A549 (cell line): ENCODE measurements at regions not wholly inside any gene's neighbourhood (a gene's known extent, or its start where the extent isn't known, plus 50 kb on each side); places are given as distances from the start of the nearest gene placed in this dataset.

Experiments used
- ATAC-seq, 2 experiments: fragments of 200-7000 bp in 1 of 2; fragments of >200 bp in 1 of 2; cut with Nextera tagmentation in 1 of 2; cut with Tn5 transposase in 1 of 2; 3 replicates each; pipeline versions ENCODE4 v1.8.0 to v1.9.1; 2018 to 2020; ENCODE audit warnings: mild to moderate bottlenecking in 1 of 2, moderate library complexity in 1 of 2
- CTCF ChIA-PET: fragments of 300-600 bp; sonication (Branson Sonifier 250); formaldehyde crosslinking; extraction: SDS; loops from one replicate; lab custom pipeline; 2021; ENCODE audit warnings: antibody characterized with exemption, inconsistent platforms; lab: Yijun Ruan, JAX
- POLR2A ChIA-PET: fragments of 350-600 bp; formaldehyde crosslinking; extraction: SDS; loops from one replicate; lab custom pipeline; 2021; ENCODE audit warnings: antibody characterized with exemption, inconsistent platforms; lab: Yijun Ruan, JAX
- DNase-seq, 2 experiments: peaks; one replicate each; pipeline versions ENCODE4 v3.0.0 to v3.0.0-alpha.2; 2011 to 2016; ENCODE audit warnings: low read depth in 1 of 2, low spot score in 1 of 2
- FAIRE-seq: peaks from 2 replicates; lab custom pipeline; 2011; peaks lifted over from hg19 to GRCh38; lab: Jason Lieb, UNC
- H3K27ac ChIP-seq, 2 experiments: fragments of >200 bp; sonication (Bioruptor Twin); formaldehyde crosslinking; 3 replicates each; pipeline ENCODE4 v1.5.1; 2016 to 2017
- H3K4me1 ChIP-seq: fragments of >200 bp; sonication (Bioruptor Twin); formaldehyde crosslinking; 3 replicates; pipeline ENCODE4 v1.6.1; 2016
- H3K4me2 ChIP-seq: fragments of >200 bp; sonication (Bioruptor Twin); formaldehyde crosslinking; 3 replicates; pipeline ENCODE4 v1.6.1; 2016
- H3K4me3 ChIP-seq: fragments of >200 bp; sonication (Bioruptor Twin); formaldehyde crosslinking; 3 replicates; pipeline ENCODE4 v1.5.1; 2016
- H3K9me3 ChIP-seq: fragments of >200 bp; sonication (Bioruptor Twin); formaldehyde crosslinking; 3 replicates; pipeline ENCODE4 v1.6.1; 2016
- BCL3 ChIP-seq: fragments of >200 bp; sonication (Bioruptor Twin); formaldehyde crosslinking; IDR thresholded peaks from 3 replicates; pipeline ENCODE4 v1.6.1; 2016
- E2F6 ChIP-seq: IDR thresholded peaks from 2 replicates; pipeline ENCODE4 v1.6.1; 2012; ENCODE audit warnings: low read depth, borderline replicate concordance
- EHMT2 ChIP-seq: fragments of 200-600 bp; sonication (generic); IDR thresholded peaks from 2 replicates; pipeline ENCODE4 v1.6.1; 2016; ENCODE audit warnings: antibody characterized with exemption, low read depth, mild to moderate bottlenecking, moderate library complexity
- ESRRA ChIP-seq: fragments of 150-350 bp; IDR thresholded peaks from 2 replicates; pipeline ENCODE4 v1.6.1; 2014; ENCODE audit warnings: mild to moderate bottlenecking, low read length, borderline replicate concordance
- FOSB ChIP-seq: fragments of 250-450 bp; sonication (Bioruptor Pico); IDR thresholded peaks from 2 replicates; pipeline ENCODE4 v1.5.0; 2020; ENCODE audit warnings: mild to moderate bottlenecking, moderate library complexity
- FOXS1 ChIP-seq: fragments of 250-450 bp; sonication (Bioruptor Pico); IDR thresholded peaks from 2 replicates; pipeline ENCODE4 v1.5.0; 2020; ENCODE audit warnings: mild to moderate bottlenecking, moderate library complexity
- HDAC2 ChIP-seq: fragments of 200-600 bp; sonication (generic); IDR thresholded peaks from 2 replicates; pipeline ENCODE4 v1.6.1; 2016
- HMGXB4 ChIP-seq: fragments of 250-450 bp; sonication (Bioruptor Pico); IDR thresholded peaks from 2 replicates; pipeline ENCODE4 v1.5.0; 2021; ENCODE audit warnings: mild to moderate bottlenecking, moderate library complexity, borderline replicate concordance
- HOXA7 ChIP-seq: fragments of 250-450 bp; sonication (Bioruptor Pico); IDR thresholded peaks from 2 replicates; pipeline ENCODE4 v1.5.0; 2020; ENCODE audit warnings: mild to moderate bottlenecking, moderate library complexity
- HOXB13 ChIP-seq: fragments of 250-450 bp; sonication (Bioruptor Pico); IDR thresholded peaks from 2 replicates; pipeline ENCODE4 v1.5.0; 2020; ENCODE audit warnings: low read depth, mild to moderate bottlenecking, moderate library complexity
- HOXB5 ChIP-seq: fragments of 250-450 bp; sonication (Bioruptor Pico); IDR thresholded peaks from 2 replicates; pipeline ENCODE4 v1.5.0; 2020; ENCODE audit warnings: mild to moderate bottlenecking, moderate library complexity
- JUN ChIP-seq, 2 experiments: fragments of >200 bp; sonication (Bioruptor Twin); formaldehyde crosslinking; IDR thresholded peaks; 2 replicates in 1 of 2; 3 replicates in 1 of 2; pipeline ENCODE4 v1.6.1; 2016 to 2017
- JUNB ChIP-seq: fragments of >200 bp; sonication (Bioruptor Twin); formaldehyde crosslinking; IDR thresholded peaks from 2 replicates; pipeline ENCODE4 v1.6.1; 2016
- KDM5A ChIP-seq: fragments of 200-600 bp; sonication (generic); IDR thresholded peaks from 2 replicates; pipeline ENCODE4 v1.6.1; 2016; ENCODE audit warnings: antibody characterized with exemption, mild to moderate bottlenecking
- MAFK ChIP-seq: fragments of 450-650 bp; IDR thresholded peaks from 2 replicates; pipeline ENCODE4 v1.6.1; 2014; ENCODE audit not compliant: partially characterized antibody
- MAX ChIP-seq: IDR thresholded peaks from 2 replicates; pipeline ENCODE4 v1.6.1; 2012
- MAZ ChIP-seq: fragments of 150-350 bp; IDR thresholded peaks from 2 replicates; pipeline ENCODE4 v1.6.1; 2014; ENCODE audit warnings: antibody characterized with exemption, low read depth, low read length, borderline replicate concordance
- NPAS2 ChIP-seq: fragments of 250-450 bp; sonication (Bioruptor Pico); IDR thresholded peaks from 2 replicates; pipeline ENCODE4 v1.8.0; 2022; ENCODE audit warnings: mild to moderate bottlenecking, moderate library complexity, borderline replicate concordance
- RAD21 ChIP-seq, 2 experiments: fragments of >200 bp in 1 of 2; sonication (Bioruptor Twin) in 1 of 2; formaldehyde crosslinking in 1 of 2; IDR thresholded peaks in 1 of 2; conservative IDR thresholded peaks in 1 of 2; 2 replicates in 1 of 2; 3 replicates in 1 of 2; pipeline ENCODE4 v1.6.1; 2012 to 2018; ENCODE audit warnings: inconsistent platforms in 1 of 2
- RCOR1 ChIP-seq: fragments of 150-350 bp; IDR thresholded peaks from 2 replicates; pipeline ENCODE4 v1.6.1; 2014; ENCODE audit warnings: antibody characterized with exemption, low read length, low read depth
- SMC3 ChIP-seq: fragments of >200 bp; sonication (Bioruptor Twin); formaldehyde crosslinking; IDR thresholded peaks from 3 replicates; pipeline ENCODE4 v1.6.1; 2018; ENCODE audit warnings: inconsistent platforms
- SREBF2 ChIP-seq: fragments of 450-650 bp; IDR thresholded peaks from 2 replicates; pipeline ENCODE4 v1.6.1; 2014; ENCODE audit warnings: mild to moderate bottlenecking, moderate library complexity
- USF2 ChIP-seq: fragments of 450-650 bp; IDR thresholded peaks from 2 replicates; pipeline ENCODE4 v1.6.1; 2014; ENCODE audit warnings: antibody characterized with exemption
- ZFP36 ChIP-seq: fragments of 450-650 bp; IDR thresholded peaks from 2 replicates; pipeline ENCODE4 v1.6.1; 2014; ENCODE audit warnings: borderline replicate concordance; ENCODE audit not compliant: partially characterized antibody
- WGBS: methylation state at CpG from one replicate; pipeline ENCODE4 v1.1.6; 2017; ENCODE audit errors: missing lambda C conversion rate; 5-methylcytosine and 5-hydroxymethylcytosine counted together
- TF ChIP-seq, protein P1 (sequence below): IDR thresholded peaks from 2 replicates; pipeline ENCODE4 v1.6.1; 2012
- TF ChIP-seq, protein P2 (sequence below): fragments of 200-600 bp; sonication (generic); IDR thresholded peaks from 2 replicates; pipeline ENCODE4 v1.6.1; 2016; ENCODE audit warnings: antibody characterized with exemption, mild to moderate bottlenecking, moderate library complexity
- TF ChIP-seq, protein P3 (sequence below): fragments of 150-350 bp; IDR thresholded peaks from 2 replicates; pipeline ENCODE4 v1.6.1; 2014; ENCODE audit warnings: low read depth, mild to moderate bottlenecking, low read length

GRCh38 chr18:7482342-7482741 is 84.8 kb upstream of the PTPRM start:
- CTCF ChIA-PET, result no interaction called here
- Histone ChIP-seq H3K27ac (no peak overlapping the region), H3K4me3 (no peak overlapping the region), H3K9me3 (no peaks in the 10 kb centered on the region), H3K4me1 (no peaks in the 10 kb centered on the region), H3K4me2 (no peak overlapping the region)
- POLR2A ChIA-PET, result no interaction called here
- no peak for ATAC-seq
- no peak for TF ChIP-seq HDAC2
- TF ChIP-seq ESRRA, result no peak
- no peak for TF ChIP-seq RAD21 (conservative IDR thresholded peaks at IDR 0.05 in 1 of 2, IDR thresholded peaks at IDR 0.05 in 1 of 2)
- no peak for TF ChIP-seq HOXB5 (CRISPR knock-in tag)
- TF ChIP-seq JUN (IDR thresholded peaks at IDR 0.05), result no peak
- no peak for TF ChIP-seq HMGXB4 (CRISPR knock-in tag)
- no peak for TF ChIP-seq JUNB
- TF ChIP-seq USF2, result no peak
- TF ChIP-seq MAZ, result no peak
- no peak for TF ChIP-seq BCL3
- TF ChIP-seq SMC3, result no peak
- TF ChIP-seq ZFP36, result no peak
- TF ChIP-seq EHMT2, result no peak
- TF ChIP-seq MAFK, result no peak
- no peak for TF ChIP-seq MAX
- TF ChIP-seq HOXA7 (CRISPR knock-in tag), result no peak
- no peak for TF ChIP-seq NPAS2 (CRISPR knock-in tag)
- TF ChIP-seq E2F6, result no peak
- TF ChIP-seq, protein P1, sequence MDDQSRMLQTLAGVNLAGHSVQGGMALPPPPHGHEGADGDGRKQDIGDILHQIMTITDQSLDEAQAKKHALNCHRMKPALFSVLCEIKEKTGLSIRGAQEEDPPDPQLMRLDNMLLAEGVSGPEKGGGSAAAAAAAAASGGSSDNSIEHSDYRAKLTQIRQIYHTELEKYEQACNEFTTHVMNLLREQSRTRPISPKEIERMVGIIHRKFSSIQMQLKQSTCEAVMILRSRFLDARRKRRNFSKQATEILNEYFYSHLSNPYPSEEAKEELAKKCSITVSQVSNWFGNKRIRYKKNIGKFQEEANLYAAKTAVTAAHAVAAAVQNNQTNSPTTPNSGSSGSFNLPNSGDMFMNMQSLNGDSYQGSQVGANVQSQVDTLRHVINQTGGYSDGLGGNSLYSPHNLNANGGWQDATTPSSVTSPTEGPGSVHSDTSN, result no peak
- TF ChIP-seq SREBF2, result no peak
- DNase-seq, result no peak
- no peak for FAIRE-seq

GRCh38 chr18:7485616-7486015 is 81.5 kb upstream of the PTPRM start:
- Histone ChIP-seq H3K27ac (no peak overlapping the region), H3K4me3 (no peak overlapping the region), H3K9me3 (no peaks in the 10 kb centered on the region), H3K4me2 (no peak overlapping the region), H3K4me1 (no peaks in the 10 kb centered on the region)
- ChIA-PET POLR2A (no interaction called here), CTCF (interaction anchor here (1.1 kb wide), 1 partner anchor 13 kb away, joined by 4 read pairs; no protein-coding TSS in a partner anchor)
- WGBS, result 53% methylated on average over 4 of the region's 4 CpGs
- FAIRE-seq (no peak), ATAC-seq (no peak), DNase-seq (no peak)
- no peak for TF ChIP-seq KDM5A
- TF ChIP-seq, protein P2, sequence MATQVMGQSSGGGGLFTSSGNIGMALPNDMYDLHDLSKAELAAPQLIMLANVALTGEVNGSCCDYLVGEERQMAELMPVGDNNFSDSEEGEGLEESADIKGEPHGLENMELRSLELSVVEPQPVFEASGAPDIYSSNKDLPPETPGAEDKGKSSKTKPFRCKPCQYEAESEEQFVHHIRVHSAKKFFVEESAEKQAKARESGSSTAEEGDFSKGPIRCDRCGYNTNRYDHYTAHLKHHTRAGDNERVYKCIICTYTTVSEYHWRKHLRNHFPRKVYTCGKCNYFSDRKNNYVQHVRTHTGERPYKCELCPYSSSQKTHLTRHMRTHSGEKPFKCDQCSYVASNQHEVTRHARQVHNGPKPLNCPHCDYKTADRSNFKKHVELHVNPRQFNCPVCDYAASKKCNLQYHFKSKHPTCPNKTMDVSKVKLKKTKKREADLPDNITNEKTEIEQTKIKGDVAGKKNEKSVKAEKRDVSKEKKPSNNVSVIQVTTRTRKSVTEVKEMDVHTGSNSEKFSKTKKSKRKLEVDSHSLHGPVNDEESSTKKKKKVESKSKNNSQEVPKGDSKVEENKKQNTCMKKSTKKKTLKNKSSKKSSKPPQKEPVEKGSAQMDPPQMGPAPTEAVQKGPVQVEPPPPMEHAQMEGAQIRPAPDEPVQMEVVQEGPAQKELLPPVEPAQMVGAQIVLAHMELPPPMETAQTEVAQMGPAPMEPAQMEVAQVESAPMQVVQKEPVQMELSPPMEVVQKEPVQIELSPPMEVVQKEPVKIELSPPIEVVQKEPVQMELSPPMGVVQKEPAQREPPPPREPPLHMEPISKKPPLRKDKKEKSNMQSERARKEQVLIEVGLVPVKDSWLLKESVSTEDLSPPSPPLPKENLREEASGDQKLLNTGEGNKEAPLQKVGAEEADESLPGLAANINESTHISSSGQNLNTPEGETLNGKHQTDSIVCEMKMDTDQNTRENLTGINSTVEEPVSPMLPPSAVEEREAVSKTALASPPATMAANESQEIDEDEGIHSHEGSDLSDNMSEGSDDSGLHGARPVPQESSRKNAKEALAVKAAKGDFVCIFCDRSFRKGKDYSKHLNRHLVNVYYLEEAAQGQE, result no peak
- no peak for TF ChIP-seq FOSB (CRISPR knock-in tag)
- no peak for TF ChIP-seq RCOR1
- no peak for TF ChIP-seq JUN (IDR thresholded peaks at IDR 0.05)
- TF ChIP-seq HOXB13 (CRISPR knock-in tag), result no peak
- no peak for TF ChIP-seq SREBF2
- TF ChIP-seq HDAC2, result no peak
- no peak for TF ChIP-seq E2F6
- no peak for TF ChIP-seq FOXS1 (CRISPR knock-in tag)
- TF ChIP-seq MAFK, result no peak
- no peak for TF ChIP-seq MAZ
- TF ChIP-seq, protein P3, sequence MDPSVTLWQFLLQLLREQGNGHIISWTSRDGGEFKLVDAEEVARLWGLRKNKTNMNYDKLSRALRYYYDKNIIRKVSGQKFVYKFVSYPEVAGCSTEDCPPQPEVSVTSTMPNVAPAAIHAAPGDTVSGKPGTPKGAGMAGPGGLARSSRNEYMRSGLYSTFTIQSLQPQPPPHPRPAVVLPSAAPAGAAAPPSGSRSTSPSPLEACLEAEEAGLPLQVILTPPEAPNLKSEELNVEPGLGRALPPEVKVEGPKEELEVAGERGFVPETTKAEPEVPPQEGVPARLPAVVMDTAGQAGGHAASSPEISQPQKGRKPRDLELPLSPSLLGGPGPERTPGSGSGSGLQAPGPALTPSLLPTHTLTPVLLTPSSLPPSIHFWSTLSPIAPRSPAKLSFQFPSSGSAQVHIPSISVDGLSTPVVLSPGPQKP, result no peak
